Erythroblast (primary cell): ENCODE measurements at regions not wholly inside any gene's neighbourhood (a gene's known extent, or its start where the extent isn't known, plus 50 kb on each side); places are given as distances from the start of the nearest gene placed in this dataset.

Source experiments
- GATA1 ChIP-seq: IDR thresholded peaks from 2 replicates; pipeline ENCODE4 v1.6.1; 2011; ENCODE audit warnings: low read depth, mild to moderate bottlenecking, control low read depth, low read length, moderate library complexity
- POLR2A ChIP-seq: IDR thresholded peaks from 2 replicates; pipeline ENCODE4 v1.6.1; 2011; ENCODE audit warnings: mild to moderate bottlenecking, low read length

DNA sequence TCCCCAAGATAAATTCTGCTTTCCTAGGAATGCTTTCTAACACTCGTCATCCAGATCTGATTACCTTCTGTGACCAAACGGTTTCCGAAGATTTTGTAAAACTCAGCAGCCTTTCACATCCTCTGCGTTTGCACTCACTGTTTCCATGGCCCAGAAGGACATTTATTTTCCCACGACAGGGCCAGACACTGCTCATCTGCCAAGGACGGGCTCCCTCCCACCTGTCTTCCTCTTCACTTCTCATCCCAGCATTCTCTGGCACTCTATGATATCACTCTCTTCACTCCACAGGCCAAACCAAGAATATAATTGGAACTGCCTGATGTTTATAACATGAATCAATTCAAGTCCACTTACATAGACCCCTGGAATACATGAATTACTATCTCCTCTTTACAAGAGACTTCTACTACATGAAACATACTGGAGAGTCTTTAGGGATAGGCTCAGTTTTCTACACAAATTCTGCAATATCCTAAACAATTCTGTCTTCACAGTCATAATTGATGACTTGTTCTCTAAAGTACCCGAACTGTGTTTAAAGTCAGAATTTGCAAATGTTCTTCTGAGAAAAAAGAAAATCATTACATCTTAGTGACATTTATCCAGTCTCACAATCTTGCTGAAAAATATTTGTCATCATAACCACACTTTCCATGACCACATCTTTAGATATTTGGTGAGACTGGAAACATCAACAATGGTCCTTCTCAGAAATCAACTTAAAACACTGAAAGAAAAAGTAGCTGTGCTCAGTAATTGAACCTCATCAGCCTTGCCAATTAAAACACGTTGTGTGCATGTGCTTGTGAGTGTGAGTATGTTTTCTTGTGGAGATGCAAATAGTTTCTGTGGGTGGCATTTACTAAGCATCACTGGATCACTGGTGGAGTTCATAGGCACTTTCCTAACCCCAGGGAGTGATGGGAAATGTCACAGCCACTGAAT lies 79.5 kb upstream of the PRSS58 start:
- TF ChIP-seq POLR2A: no peak
- no peak for TF ChIP-seq GATA1
